ENCODE measurements at regions not wholly inside any gene's neighbourhood (a gene's known extent, or its start where the extent isn't known, plus 50 kb on each side); places are given as distances from the start of the nearest gene placed in this dataset.

- CTCF ChIA-PET = no interaction called here
- no peak for DNase-seq (ENCODE audit: low read depth, low spot score)
- H3K9me3 ChIP-seq (ENCODE audit: control insufficient read depth, insufficient read depth, low read length) = no peaks in the 10 kb centered on the region
- H3K27ac ChIP-seq (ENCODE audit: low read depth, low read length) = no peak overlapping the region
- POLR2A ChIA-PET = no interaction called here
- no peaks in the 10 kb centered on the region for H3K27me3 ChIP-seq (ENCODE audit: control insufficient read depth, insufficient read depth, low read length)
- TF ChIP-seq CTCF (IDR thresholded peaks at IDR 0.05; ENCODE audit: low read depth, low read length) = no peak
- no peak overlapping the region for H3K4me3 ChIP-seq (ENCODE audit: low read depth, low read length)
Observed at GRCh38 chr3:59483191-59483590, 433.4 kb upstream of the CFAP20DC start.

GRCh38 chr3:59482684-59483083 is 432.9 kb upstream of the CFAP20DC start:
- no peak for TF ChIP-seq CTCF (IDR thresholded peaks at IDR 0.05; ENCODE audit: low read depth, low read length)
- no peaks in the 10 kb centered on the region for H3K27me3 ChIP-seq (ENCODE audit: control insufficient read depth, insufficient read depth, low read length)
- CTCF ChIA-PET = no interaction called here
- H3K9me3 ChIP-seq (ENCODE audit: control insufficient read depth, insufficient read depth, low read length) = no peaks in the 10 kb centered on the region
- no peak overlapping the region for H3K27ac ChIP-seq (ENCODE audit: low read depth, low read length)
- POLR2A ChIA-PET = no interaction called here
- DNase-seq (ENCODE audit: low read depth, low spot score) = no peak
- H3K4me3 ChIP-seq (ENCODE audit: low read depth, low read length) = no peak overlapping the region

GRCh38 chr3:59481776-59482400 is 432.1 kb upstream of the CFAP20DC start:
- CTCF ChIA-PET = no interaction called here
- no peaks in the 10 kb centered on the region for H3K9me3 ChIP-seq (ENCODE audit: control insufficient read depth, insufficient read depth, low read length)
- DNase-seq (ENCODE audit: low read depth, low spot score) = no peak
- H3K27me3 ChIP-seq (ENCODE audit: control insufficient read depth, insufficient read depth, low read length) = no peaks in the 10 kb centered on the region
- POLR2A ChIA-PET = no interaction called here
- no peak for TF ChIP-seq CTCF (IDR thresholded peaks at IDR 0.05; ENCODE audit: low read depth, low read length)
- no peak overlapping the region for H3K4me3 ChIP-seq (ENCODE audit: low read depth, low read length)
- H3K27ac ChIP-seq (ENCODE audit: low read depth, low read length) = no peak overlapping the region

- TF ChIP-seq CTCF (IDR thresholded peaks at IDR 0.05; ENCODE audit: low read depth, low read length) = no peak
- Histone ChIP-seq H3K4me3 (ENCODE audit: low read depth, low read length) (no peak overlapping the region), H3K27ac (ENCODE audit: low read depth, low read length) (no peak overlapping the region), H3K9me3 (ENCODE audit: control insufficient read depth, insufficient read depth, low read length) (no peaks in the 10 kb centered on the region), H3K27me3 (ENCODE audit: control insufficient read depth, insufficient read depth, low read length) (no peaks in the 10 kb centered on the region)
- POLR2A ChIA-PET = interaction anchor here (1.0 kb wide), 1 partner anchor 53 kb away, joined by 3 read pairs; no protein-coding TSS in a partner anchor
- CTCF ChIA-PET = no interaction called here
- peak; percentile 58 for DNase-seq (ENCODE audit: low read depth, low spot score)
Observed at GRCh38 chr3:59480486-59480995, 430.7 kb upstream of the CFAP20DC start.

DNA sequence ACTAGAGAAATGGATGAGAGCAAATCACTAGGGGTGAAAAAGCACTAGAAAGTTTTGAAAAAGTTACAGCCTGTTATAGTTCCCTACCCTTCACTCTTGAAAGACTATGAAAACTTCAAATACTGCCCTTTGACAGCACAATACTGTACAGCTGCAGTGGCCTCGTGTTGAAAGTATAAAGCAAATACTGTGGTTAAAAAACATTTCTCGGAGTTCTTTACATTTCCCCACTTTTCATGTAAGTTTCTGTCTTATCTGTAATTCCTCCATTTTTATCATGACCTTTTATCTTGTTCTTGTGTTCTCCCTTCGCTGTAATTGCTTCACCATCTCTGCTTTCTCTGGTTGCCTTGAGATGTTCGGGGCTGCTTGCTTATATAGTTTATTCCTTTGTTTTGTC is 423.8 kb upstream of the CFAP20DC start:
- Histone ChIP-seq H3K9me3 (ENCODE audit: control insufficient read depth, insufficient read depth, low read length) (peaks cover 5% of the 10 kb centered on the region; the same call in 1 of the 2 replicates), H3K27ac (ENCODE audit: low read depth, low read length) (no peak overlapping the region), H3K27me3 (ENCODE audit: control insufficient read depth, insufficient read depth, low read length) (no peaks in the 10 kb centered on the region), H3K4me3 (ENCODE audit: low read depth, low read length) (no peak overlapping the region)
- no peak for DNase-seq (ENCODE audit: low read depth, low spot score)
- ChIA-PET POLR2A (no interaction called here), CTCF (no interaction called here)
- no peak for TF ChIP-seq CTCF (IDR thresholded peaks at IDR 0.05; ENCODE audit: low read depth, low read length)
